ENCODE measurements at regions not wholly inside any gene's neighbourhood (a gene's known extent, or its start where the extent isn't known, plus 50 kb on each side); places are given as distances from the start of the nearest gene placed in this dataset.

DNA sequence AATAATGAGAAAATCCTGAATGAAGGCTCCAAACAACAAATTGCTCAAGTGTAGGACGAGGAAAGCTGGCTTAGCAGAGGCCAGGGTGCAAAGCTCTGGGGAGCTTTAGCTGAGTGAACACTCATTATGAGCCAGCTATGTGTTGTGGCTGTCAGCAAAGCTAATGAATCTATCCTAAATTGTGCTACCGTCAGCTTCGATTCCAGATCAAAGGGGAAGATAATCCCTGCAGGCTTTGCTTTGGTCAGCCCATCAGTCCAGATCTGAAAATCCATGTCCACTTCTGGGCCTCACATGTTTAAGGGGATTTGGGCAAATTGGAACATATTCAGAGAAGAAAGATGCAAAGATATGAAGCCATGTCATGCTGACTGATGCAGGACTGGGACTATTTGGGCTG, 180.9 kb upstream of the ZBED5 start:
- DNase-seq, result no peak

DNA sequence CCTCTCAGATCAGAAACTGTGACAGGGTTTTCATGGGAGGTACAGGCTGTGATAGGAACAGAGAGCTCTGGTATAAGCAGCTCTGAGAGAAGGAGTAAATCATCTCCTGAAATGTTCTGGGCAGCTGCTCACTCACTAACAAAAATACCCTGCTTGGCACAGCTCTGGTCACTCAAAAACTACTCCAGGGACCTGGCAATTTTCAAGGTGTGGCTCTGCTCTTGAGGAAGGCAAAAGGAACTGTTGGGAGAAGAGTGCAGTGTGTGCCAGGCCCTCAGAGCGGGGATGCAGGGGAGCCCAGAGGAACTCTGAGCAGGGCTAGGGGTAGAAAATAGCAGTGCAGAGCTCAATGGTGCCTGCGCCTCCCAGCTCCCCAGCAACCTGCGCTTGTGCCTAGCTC, 180.5 kb upstream of the ZBED5 start:
- no peak for DNase-seq

DNA sequence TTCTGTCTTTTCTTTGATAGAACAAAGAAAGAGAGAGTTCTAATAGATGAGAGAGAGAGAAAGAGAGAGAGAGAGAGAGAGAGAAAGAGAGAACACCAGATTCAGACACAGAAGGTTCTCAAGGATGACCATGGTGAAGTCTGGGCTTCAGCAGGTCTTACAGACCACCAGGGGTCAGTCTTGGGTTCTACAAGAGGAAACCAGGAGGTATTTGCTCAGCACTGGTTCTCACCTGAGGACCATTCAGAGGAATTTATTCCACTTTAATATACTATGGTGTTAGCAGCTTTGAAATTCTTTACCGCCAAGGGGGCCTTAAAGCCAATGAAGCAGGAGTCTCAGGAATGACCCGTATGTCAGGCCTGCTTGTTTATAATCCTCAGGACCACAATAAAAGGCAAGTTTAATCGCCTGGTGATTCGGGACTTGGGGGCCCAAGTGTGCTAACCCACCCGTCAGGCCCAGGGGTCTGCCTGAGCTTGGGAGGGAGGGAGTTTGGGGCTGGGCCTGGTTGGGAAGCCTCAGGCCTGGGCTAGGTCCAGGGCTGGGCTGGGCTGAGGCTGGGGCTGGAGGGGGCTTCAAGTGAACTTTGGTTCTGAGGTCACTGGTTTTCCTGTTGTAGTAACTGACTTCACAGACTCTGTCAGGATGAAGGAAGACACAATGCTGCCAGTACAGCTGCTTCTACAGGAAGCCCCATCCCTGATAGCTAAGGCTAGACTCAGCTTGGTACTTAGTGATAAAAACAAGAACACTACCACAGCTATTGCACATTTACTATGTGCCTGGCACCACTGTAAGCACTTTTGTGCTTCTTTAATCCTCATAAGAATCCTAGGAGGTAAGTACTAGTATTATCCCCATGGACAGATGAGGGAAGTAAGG, 179.2 kb upstream of the ZBED5 start:
- DNase-seq, result peak in 1 of 2 donors; percentile 43

DNA sequence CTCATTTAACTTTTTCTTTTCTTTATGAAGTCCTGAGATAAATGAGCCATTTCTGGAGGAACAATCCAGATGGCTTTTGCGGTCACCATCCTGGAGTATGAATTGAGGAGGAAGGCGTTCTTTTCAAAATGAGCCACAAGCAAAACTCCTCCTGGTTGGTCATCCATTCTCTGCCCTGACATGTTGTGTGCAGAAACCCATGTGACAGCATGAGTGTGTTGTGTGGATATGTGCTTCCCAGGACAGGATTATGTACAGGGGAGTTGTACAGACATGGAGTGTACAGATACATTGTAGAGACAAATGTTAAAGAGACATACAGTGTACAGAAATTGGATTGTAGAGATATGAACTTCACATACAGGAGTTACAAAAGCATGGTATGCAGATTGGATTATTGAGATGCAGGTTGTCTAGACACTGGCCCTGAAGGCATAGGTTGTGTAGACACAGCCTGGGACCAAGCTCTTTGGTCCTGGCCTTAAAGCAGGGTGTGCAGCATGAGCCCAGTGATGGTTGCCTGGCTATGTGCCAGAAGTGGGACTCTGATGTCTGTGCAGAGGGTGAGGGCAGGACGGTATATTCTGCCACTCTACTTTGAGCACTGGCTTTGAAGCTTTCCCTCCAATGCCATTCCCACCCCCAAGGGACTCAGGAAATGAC, 178.5 kb upstream of the ZBED5 start:
- no peak for DNase-seq

DNA sequence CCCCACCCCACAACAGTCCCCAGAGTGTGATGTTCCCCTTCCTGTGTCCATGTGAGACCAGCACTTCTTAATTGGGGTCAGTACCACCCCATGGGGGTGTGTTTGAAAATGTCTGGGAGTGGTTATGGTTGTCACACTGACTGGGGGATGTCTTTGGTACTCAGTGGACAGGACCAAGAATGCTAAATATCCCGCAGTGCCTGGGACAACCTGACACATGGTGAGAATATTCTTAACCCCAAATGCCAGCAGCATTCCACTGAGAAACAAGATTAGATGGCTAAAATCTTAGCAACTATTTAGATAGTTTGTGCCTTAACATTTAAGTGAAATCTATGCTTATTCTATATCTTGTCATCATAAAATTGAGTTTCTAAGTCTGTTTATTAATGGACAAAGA, 177.5 kb upstream of the ZBED5 start:
- DNase-seq, result no peak

DNA sequence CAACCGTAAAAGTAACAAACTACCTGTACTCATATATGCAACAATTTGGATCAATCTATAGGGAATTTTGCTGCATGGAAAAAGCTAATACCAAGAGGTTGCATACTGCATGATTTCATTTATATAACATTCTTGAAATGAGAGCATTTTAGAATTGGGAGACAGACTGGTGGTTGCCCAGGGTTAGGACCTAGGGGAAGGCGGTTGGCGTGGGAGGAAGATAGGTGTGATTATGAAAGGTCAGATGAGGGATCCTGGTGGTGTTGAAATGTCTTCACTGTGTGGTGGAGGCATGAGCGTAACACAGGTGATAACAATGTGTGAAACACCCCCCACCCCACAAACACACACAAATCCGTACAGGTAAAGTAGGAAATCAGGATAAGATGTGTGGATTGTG, 176.6 kb upstream of the ZBED5 start:
- no peak for DNase-seq

DNA sequence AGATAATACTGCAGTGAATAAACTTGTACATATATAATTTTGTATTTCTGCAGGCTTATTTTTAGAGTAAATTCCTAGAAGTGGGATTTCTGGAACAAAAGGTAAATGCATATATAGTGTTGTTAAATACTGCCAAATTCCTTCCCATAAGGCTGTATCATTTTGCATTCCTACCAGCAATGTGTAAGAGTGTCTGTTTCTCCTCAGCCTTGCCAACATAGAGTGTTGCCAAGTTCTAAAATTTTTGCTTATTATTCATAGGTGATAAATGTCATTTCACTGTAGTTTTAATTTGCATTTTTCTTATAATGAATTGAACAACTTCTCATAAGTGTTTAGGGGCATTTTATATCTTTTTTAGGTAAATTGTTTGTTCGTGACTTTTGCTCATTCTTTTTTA, 174.2 kb upstream of the ZBED5 start:
- DNase-seq, result no peak

DNA sequence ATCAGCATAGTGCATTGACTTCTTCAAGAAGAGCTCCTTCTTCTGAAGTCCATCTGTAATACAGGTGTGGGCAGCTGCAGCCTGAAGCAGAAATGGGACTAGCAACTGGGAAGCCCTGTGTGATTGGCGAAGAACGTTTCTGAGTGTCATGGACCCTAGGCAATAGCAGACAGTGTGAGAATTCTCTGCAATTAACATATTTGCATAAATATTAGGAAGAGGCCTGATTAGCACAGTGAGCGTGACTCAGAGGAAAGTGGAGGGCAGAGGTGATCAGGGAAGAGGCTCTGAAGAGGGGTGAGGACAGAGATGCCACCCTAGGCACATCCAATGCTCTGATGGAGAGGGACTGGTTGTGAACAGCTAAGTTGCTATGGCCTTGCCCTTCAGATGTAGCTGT, 171.2 kb upstream of the ZBED5 start:
- no peak for DNase-seq

DNA sequence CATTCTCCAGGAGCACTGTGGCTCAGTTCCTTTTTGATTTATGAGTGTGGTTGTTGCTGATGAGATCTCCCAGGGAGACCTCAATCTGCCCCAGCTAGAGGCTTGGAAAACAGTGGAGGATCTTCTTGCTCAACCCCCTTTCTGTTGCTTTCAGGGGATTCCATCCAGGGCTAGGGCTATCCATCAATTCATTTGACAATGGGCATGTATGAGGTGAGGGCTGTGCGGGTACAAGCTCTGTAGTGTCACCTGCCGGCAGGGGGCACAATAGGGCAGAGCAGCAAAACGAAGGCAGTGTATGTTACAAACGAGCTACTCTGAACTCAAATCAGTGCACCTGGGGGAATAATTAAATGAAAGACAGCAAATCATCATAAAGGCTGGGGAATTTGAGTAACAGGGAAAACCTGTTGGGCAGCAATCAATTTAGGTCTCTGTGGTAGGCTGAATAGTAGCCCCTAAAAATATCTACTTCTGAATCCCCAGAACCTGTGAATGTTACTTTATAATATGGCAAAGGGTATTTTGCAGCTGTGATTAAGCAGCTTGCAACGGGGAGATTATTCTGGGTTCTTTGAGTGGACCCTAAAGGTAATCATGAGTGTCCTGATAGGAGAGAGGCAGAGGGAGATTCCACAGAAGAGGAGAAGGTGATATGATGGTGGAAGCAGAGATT, 170.3 kb upstream of the ZBED5 start:
- peak; percentile 21 to 51 for DNase-seq

DNA sequence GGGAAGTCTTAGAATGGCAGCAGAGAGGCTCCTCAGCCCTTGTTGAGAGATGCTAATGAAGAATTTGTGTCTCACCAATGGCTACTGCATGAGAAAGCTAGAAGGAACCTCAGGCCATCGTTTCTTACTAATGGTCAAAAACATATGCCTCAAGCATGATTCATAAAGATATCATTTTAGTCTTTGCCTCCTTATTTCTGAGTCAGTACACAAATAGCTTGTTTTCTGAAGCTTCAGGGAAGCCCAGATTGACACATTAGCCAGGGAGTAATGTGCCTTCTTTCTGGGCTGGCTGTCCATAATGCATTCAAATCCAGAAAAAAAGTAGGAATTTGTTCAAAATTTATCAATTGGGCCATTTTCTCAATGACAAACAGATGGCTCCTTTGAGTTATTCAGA, 169.4 kb upstream of the ZBED5 start:
- DNase-seq, result no peak

DNA sequence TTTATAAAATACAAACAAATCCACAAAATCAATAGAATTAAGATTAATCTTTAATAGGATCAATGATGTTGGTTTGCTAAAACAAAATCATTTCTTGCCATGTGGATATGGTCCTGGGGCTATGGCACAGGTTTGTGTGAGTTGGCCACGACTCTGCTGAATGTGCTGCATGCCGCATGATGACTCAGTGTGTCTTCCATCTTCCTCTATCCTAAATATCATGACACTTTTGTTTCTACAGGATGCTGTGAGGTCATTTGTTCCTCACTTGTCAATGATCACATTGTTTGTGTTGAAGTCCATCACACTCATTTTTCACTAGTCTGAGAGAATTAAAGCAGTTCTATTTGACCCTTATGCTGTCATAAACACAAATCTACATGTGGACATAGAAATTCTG, 167.2 kb upstream of the ZBED5 start:
- peak; percentile 28 to 43 for DNase-seq

DNA sequence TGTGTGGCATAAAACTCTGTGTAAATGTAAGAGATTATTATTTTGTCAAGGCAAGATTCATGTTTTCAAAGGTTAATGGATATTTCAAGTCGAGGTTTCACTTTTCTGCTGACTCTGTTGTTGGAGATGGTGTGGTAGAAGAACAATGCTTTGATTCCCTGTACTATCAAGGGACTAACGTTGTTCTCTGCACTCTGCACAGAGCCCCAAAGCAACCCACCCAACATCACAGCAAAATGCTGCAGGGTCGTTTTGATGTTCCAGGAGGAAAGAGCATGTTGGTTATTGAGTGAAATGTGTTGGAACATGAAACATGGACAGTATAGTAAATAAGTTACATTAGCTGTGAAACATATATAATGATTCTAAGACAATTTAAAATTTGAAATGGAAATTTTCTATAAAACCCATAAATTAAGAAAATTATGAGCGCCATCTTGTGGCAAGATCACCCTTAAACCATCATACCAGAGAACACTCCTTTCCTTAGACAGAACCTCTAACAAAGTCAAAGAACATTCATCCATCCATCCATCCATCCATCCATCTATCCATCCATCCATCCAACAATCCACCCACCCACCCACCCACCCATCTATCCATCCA, 164.4 kb upstream of the ZBED5 start:
- DNase-seq, result peak in 1 of 2 donors; percentile 77

DNA sequence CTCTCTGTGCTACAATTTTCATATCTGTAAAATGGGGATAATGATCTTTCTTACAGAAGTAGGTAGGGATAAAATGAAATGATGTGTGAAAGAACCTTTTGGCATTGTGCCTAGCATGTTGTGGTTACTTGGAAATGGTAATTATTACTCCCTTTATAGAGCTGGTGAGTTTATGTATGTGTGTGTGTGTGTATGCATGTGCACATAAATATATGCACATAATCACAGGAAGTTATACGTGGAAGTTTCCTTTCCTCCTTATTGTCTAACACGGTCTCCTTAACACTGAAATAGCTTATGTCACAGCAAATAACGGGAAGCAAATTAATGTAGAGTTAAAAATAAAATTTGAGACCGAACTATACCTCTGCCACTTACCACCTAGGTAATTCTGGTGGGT, 163.7 kb upstream of the ZBED5 start:
- DNase-seq, result no peak

DNA sequence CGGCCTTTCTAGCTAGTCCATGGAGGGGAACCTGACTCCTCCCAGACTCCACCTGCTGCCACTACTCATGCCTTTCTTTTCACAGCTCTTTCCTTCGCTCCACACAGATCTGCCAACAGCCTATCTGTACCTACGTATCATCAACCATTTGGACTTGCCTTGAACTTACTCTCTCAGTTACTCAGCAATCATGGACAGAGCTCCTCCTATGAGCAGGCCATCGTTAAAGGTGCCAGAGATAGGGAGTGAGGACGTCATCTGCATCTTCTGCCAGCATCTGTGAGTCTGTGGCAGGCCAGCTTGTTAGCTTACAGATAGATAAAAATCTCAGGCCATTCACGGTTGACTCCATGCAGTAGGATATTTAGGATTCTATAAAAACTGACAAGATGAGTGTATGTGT, 162.9 kb upstream of the ZBED5 start:
- DNase-seq, result no peak

DNA sequence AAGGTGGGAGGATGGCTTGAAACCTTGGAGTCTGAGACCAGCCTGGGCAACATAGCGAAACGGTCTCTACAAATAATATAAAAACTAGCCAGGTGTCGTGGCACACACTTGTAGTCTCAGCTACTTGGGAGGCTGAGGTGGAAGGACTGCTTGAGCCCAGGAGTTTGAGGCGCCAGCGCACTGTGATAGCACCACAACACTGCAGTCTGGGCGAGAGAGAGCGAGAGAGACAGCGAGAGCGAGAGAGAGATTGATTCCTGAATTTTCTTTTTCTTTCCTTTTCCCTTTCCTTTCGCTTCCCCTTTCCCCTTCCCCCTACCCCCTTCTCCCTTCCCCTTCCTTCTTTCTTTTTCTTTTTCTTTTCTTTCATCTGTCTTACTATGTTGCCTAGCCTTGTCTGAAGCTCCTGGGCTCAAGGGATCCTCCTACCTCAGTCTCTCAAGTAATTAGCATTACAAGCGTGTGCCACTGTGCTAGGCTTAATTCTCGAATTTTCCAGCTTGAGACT, 162.4 kb upstream of the ZBED5 start:
- no peak for DNase-seq

DNA sequence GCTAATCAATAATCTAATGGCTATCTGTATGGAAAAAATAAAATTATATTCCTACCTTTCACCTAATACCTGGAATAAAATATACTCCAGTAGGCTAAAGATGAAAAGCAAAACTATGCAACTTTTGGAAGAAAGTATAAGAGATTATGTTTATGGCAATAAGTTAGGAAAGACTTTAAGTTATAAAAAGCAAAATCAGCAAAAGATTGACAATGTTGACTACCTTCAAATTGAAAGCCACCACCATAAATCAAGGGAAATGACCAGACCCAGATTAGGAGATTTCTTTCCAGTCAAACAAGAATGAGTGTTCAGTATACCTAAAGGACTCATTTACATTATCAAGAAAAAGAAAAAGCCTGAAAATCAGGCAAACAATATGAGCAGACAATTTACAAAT, 159.1 kb upstream of the ZBED5 start:
- no peak for DNase-seq

DNA sequence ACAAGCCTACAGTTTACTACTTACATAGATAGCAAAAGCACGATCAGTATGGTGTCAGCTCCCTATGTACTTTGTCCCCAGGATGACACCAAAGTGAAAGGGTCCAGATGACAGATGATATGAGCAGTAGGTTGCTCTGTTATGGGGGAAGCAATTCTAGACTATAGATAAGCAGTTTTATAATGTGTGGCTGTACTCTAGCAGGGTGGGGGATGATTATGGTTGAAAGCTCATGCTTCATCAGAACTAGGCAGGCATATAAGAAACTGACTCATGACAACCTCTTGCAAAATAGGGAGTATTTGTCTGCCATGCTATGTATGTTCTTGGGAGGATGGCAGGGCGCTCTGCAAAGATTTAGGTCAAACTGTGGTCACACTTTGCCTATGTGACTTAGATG, 158.2 kb upstream of the ZBED5 start:
- no peak for DNase-seq

DNA sequence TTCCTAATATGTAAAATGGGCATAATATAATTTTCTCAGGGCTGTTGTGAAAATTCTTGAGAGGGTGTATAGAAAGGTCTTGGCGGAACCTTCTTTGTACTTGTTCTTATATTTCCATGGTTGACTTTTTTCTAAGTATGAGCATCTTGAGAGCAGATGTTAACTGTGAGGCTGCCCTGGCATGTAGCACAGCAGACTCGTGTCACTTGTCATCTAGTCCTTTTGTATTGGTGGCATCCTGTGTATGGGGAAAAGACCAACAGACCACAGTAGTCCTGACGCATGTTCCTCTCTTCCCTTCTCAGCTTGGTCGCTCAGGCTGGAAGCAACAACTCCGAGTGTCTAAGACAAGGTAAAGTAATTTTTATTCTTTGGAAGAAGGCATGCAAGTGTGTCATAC, 153.8 kb upstream of the ZBED5 start:
- DNase-seq, result no peak

DNA sequence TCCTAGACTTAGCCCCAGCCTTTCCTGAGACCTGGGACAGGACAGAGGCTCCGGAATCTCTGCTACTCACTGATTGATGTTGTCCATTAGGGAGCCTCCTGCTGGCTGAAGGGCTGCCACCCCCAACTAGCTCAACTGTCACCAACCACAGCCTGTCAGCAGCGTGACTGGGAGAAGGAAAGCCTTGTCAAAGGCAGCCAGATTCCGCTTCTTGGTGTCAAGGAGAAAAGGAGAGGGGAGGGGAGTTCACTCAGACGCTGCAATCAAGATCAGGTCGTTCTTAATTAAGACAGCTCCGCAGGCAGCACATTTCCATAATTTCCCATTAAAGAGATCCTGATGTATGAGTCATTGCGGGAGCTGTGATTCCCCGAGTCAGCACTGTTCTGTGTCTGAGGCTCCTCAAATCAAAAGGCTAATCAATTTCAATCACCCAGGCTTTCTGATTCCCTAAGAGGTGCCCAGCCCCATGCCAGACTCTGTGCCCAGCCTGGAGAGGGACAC, 152.8 kb upstream of the ZBED5 start:
- peak; percentile 35 to 40 for DNase-seq

DNA sequence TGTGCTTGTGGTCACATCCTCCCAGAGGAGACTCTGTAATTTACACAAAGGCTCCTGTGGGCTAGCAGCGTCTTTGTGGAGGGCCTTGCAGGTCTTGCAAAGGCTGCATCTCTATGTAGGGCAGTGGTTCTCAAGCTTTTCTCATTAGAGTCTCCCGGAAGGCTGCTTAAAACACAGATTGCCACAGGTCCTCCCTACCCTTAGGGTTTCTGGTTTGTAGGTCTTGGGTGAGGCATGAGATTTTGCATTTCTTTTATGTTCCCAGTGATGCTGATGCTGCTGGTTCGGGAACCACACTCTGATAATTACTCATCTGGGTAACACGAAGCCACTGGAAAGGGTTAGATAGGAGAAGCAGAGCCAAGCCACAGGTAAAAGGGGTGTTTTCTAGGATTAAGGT, 151.3 kb upstream of the ZBED5 start:
- no peak for DNase-seq

DNA sequence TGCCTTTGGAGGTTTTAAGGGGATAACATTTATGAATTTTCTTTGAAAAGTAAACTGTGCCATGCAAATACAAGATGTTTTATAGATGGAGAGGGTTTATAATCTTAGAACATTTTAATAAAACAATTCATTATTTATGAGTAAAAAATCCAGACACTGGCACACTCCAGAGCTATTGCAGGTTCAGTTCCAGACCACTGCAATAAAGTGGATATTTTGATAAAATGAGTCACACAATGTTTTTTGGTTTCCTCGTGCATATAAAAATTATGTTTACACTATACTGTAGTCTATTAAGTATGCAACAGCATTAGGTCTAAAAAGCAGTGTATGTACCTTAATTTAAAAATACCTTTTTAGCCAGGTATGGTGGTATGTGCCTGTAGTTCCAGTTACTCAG, 146.2 kb upstream of the ZBED5 start:
- no peak for DNase-seq

DNA sequence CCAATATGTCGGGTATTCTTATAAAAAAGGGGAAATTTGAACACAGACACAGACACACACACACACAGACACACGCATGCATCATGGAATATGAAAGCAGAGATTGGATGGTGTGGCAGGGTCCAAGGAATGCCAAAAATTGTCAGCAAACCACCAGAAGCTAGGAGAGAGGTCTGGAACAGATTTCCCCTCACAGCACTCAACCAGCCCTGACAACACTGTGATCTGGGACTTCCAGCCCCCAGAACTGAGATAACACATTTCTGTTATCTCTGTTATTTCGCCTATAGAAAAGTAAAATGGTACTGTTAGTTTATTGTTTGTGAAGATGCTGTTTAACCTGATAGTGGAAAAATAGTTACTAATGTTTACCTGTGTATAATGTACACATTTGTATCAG, 145.4 kb upstream of the ZBED5 start:
- no peak for DNase-seq

All from inflammatory macrophage treated with lipopolysaccharide for 1 hour (primary cell).